GM21576 (cell line): ENCODE measurements at regions not wholly inside any gene's neighbourhood (a gene's known extent, or its start where the extent isn't known, plus 50 kb on each side); places are given as distances from the start of the nearest gene placed in this dataset.
A peak's percentile ranks its signal among the peaks of the same experiment; 100 is the strongest.
"Not testable (repeated sequence)": the region's sequence is repeated elsewhere in the genome, so short reads cannot be mapped to it uniquely, and the experiment has no call there.

Source experiments
- ATAC-seq: cut with Tn5 transposase; IDR thresholded peaks from one replicate; pipeline ENCODE4 v1.9.1; 2021; ENCODE audit warnings: mild to moderate bottlenecking, moderate library complexity; ENCODE audit not compliant: unreplicated experiment

- peak; percentile 76 for ATAC-seq
Measured at GRCh38 chr4:146124023-146124680, 51.4 kb upstream of the LSM6 start.

GRCh38 chr4:146123231-146123630 lies 52.3 kb upstream of the LSM6 start:
- peak; percentile 21 for ATAC-seq

- no peak for ATAC-seq
Measured at GRCh38 chr4:146122398-146122797, 53.1 kb upstream of the LSM6 start.

- no peak for ATAC-seq
Measured at GRCh38 chr4:146121757-146122156, 53.8 kb upstream of the LSM6 start.

- no peak for ATAC-seq
Measured at GRCh38 chr4:146119845-146120404, 55.6 kb upstream of the LSM6 start.

- no peak for ATAC-seq
Measured at GRCh38 chr4:146114066-146114465, 61.5 kb upstream of the LSM6 start.

- ATAC-seq, result no peak
Measured at GRCh38 chr4:146113171-146113570, 62.3 kb upstream of the LSM6 start.

- peak; percentile 62 for ATAC-seq
Measured at GRCh38 chr4:146112389-146112788, 63.1 kb upstream of the LSM6 start.

GRCh38 chr4:146110871-146111485 lies 64.5 kb upstream of the LSM6 start:
- ATAC-seq, result no peak

GRCh38 chr4:146108756-146109155 lies 66.8 kb upstream of the LSM6 start:
- no peak for ATAC-seq

GRCh38 chr4:146107587-146108240 lies 67.8 kb upstream of the LSM6 start:
- no peak for ATAC-seq

GRCh38 chr4:146105464-146105863 lies 70.1 kb upstream of the LSM6 start:
- ATAC-seq, result peak; percentile 61

GRCh38 chr4:146104541-146104940 lies 71.0 kb upstream of the LSM6 start:
- ATAC-seq, result no peak

- not testable (repeated sequence) for ATAC-seq
Measured at GRCh38 chr4:146104052-146104451, 71.5 kb upstream of the LSM6 start.

GRCh38 chr4:146099585-146099984 lies 75.9 kb upstream of the LSM6 start:
- no peak for ATAC-seq

- peak; percentile 69 for ATAC-seq
Measured at GRCh38 chr4:146098978-146099377, 76.5 kb upstream of the LSM6 start.

- ATAC-seq, result peak; percentile 81
Measured at GRCh38 chr4:146098397-146098796, 77.1 kb upstream of the LSM6 start.

- no peak for ATAC-seq
Measured at GRCh38 chr4:146096371-146096770, 79.1 kb upstream of the LSM6 start.

GRCh38 chr4:146095860-146096259 lies 79.7 kb upstream of the LSM6 start:
- no peak for ATAC-seq

- no peak for ATAC-seq
Measured at GRCh38 chr4:146095091-146095690, 80.3 kb upstream of the LSM6 start.

- ATAC-seq, result no peak
Measured at GRCh38 chr4:146088690-146089089, 86.8 kb upstream of the LSM6 start.

GRCh38 chr4:146087856-146088255 lies 87.7 kb upstream of the LSM6 start:
- ATAC-seq, result no peak
